GM12878 (cell line): ENCODE measurements at regions not wholly inside any gene's neighbourhood (a gene's known extent, or its start where the extent isn't known, plus 50 kb on each side); places are given as distances from the start of the nearest gene placed in this dataset.

ENCODE experiments used
- ATAC-seq: fragments of 200-7000 bp; cut with Tn5 transposase; 3 replicates; pipeline ENCODE4 v1.9.1; 2020; ENCODE audit warnings: mild to moderate bottlenecking, moderate library complexity
- BruUV-seq: library from RNA; stranded (reverse); fragments of 400-500 nt; replicated peaks from 2 replicates; lab custom pipeline; 2021; lab: Mats Ljungman, UMichigan
- CTCF ChIA-PET: fragments of 300-600 bp; sonication (Branson Sonifier 250); formaldehyde crosslinking; extraction: SDS; loops from one replicate; lab custom pipeline; 2021; ENCODE audit warnings: inconsistent platforms; lab: Yijun Ruan, JAX
- POLR2A ChIA-PET: fragments of 350-600 bp; formaldehyde crosslinking; extraction: SDS; loops from one replicate; lab custom pipeline; 2021; ENCODE audit warnings: inconsistent platforms; lab: Charles Lee
- RAD21 ChIA-PET: fragments of 300-600 bp; sonication (Branson Sonifier 250); formaldehyde crosslinking; loops from one replicate; lab custom pipeline; 2023; ENCODE audit warnings: antibody characterized with exemption; ENCODE audit not compliant: unreplicated experiment; lab: Charles Lee
- SMC1A ChIA-PET: fragments of 300-600 bp; sonication (Branson Sonifier 250); formaldehyde crosslinking; loops from one replicate; lab custom pipeline; 2023; ENCODE audit not compliant: unreplicated experiment, uncharacterized antibody; lab: Charles Lee
- DNase-seq: peaks from one replicate; pipeline ENCODE4 v3.0.0-alpha.2; 2011; ENCODE audit warnings: low read depth, low spot score
- FAIRE-seq: peaks from 3 replicates; lab custom pipeline; 2011; peaks lifted over from hg19 to GRCh38; lab: Jason Lieb, UNC
- H2AFZ ChIP-seq: 2 replicates; pipeline ENCODE4 v1.6.0; 2011; ENCODE audit warnings: low read depth, low read length, control low read depth; ENCODE audit not compliant: control insufficient read depth
- H3K27ac ChIP-seq: 2 replicates; pipeline ENCODE4 v1.5.1; 2011; ENCODE audit warnings: control low read depth; ENCODE audit not compliant: control insufficient read depth, insufficient read depth
- H3K27me3 ChIP-seq, 2 experiments: replicated peaks in 1 of 2; 2 replicates each; pipeline versions ENCODE4 v1.6.0 to v1.6.1; 2011; ENCODE audit warnings: low read length in 1 of 2; ENCODE audit not compliant: control insufficient read depth in 2 of 2, insufficient read depth in 2 of 2
- H3K36me3 ChIP-seq, 2 experiments: 2 replicates each; pipeline ENCODE4 v1.5.1; 2011; ENCODE audit warnings: low read length in 1 of 2; ENCODE audit not compliant: control insufficient read depth in 2 of 2, insufficient read depth in 2 of 2
- H3K4me1 ChIP-seq: 2 replicates; pipeline ENCODE4 v1.6.1; 2011; ENCODE audit warnings: mild to moderate bottlenecking, low read length, moderate library complexity, mixed read lengths; ENCODE audit not compliant: control insufficient read depth, insufficient read depth
- H3K4me2 ChIP-seq: 2 replicates; pipeline ENCODE4 v1.6.0; 2011; ENCODE audit warnings: control low read depth; ENCODE audit not compliant: control insufficient read depth, insufficient read depth
- H3K4me3 ChIP-seq: fragments of 200-600 bp; sonication (generic); 2 replicates; pipeline ENCODE4 v1.5.1; 2016
- H3K79me2 ChIP-seq: 2 replicates; pipeline ENCODE4 v1.6.0; 2011; ENCODE audit warnings: low read length; ENCODE audit not compliant: control insufficient read depth, insufficient read depth
- H3K9ac ChIP-seq: 2 replicates; pipeline ENCODE4 v1.8.0; 2011; ENCODE audit warnings: low read length, control low read depth, mixed read lengths; ENCODE audit not compliant: control insufficient read depth, insufficient read depth
- H3K9me3 ChIP-seq: replicated peaks from 3 replicates; pipeline ENCODE4 v1.5.1; 2011; ENCODE audit warnings: mild to moderate bottlenecking, low read length; ENCODE audit not compliant: control insufficient read depth, insufficient read depth
- H4K20me1 ChIP-seq: 2 replicates; pipeline ENCODE4 v1.6.0; 2011; ENCODE audit not compliant: control insufficient read depth, insufficient read depth
- BCL11A ChIP-seq: IDR thresholded peaks from 2 replicates; pipeline ENCODE4 v1.6.1; 2011; ENCODE audit warnings: low read depth, low read length
- BRCA1 ChIP-seq: IDR thresholded peaks from 2 replicates; pipeline ENCODE4 v1.6.1; 2011; ENCODE audit warnings: low read depth, low read length, improper control_type of control experiment
- CBFB ChIP-seq: IDR thresholded peaks from 2 replicates; pipeline ENCODE4 v1.6.1; 2016; ENCODE audit warnings: antibody characterized with exemption, low read depth
- EED ChIP-seq: sonication (generic); IDR thresholded peaks from 2 replicates; pipeline ENCODE4 v1.6.1; 2016; ENCODE audit warnings: antibody characterized with exemption, low read depth
- EGR1 ChIP-seq, 2 experiments: IDR thresholded peaks; 1 replicate in 1 of 2; 2 replicates in 1 of 2; pipeline ENCODE4 v1.6.1; 2011 to 2012; ENCODE audit warnings: low read depth in 2 of 2, low read length in 2 of 2, borderline replicate concordance in 1 of 2, mild to moderate bottlenecking in 1 of 2, moderate library complexity in 1 of 2
- HDAC2 ChIP-seq: fragments of 200-600 bp; sonication (generic); IDR thresholded peaks from 2 replicates; pipeline ENCODE4 v1.6.1; 2017
- KAT2A ChIP-seq: conservative IDR thresholded peaks from 2 replicates; pipeline ENCODE4 v1.6.1; 2011; ENCODE audit warnings: low read depth, low read length; ENCODE audit not compliant: control insufficient read depth
- NFYB ChIP-seq: IDR thresholded peaks from 2 replicates; pipeline ENCODE4 v1.6.1; 2011; ENCODE audit warnings: low read depth, mild to moderate bottlenecking, low read length, improper control_type of control experiment, moderate library complexity; ENCODE audit not compliant: insufficient read depth
- NR2C2 ChIP-seq: IDR thresholded peaks from 2 replicates; pipeline ENCODE4 v1.6.1; 2011; ENCODE audit warnings: borderline replicate concordance, low read depth; ENCODE audit not compliant: control insufficient read depth, insufficient read length
- POLR2AphosphoS2 ChIP-seq: IDR thresholded peaks from 2 replicates; pipeline ENCODE4 v1.6.1; 2011; ENCODE audit warnings: low read depth, mild to moderate bottlenecking, low read length, improper control_type of control experiment, moderate library complexity
- SUZ12 ChIP-seq: fragments of 200-600 bp; sonication (generic); IDR thresholded peaks from one replicate; pipeline ENCODE4 v1.6.1; 2018; ENCODE audit warnings: antibody characterized with exemption, mild to moderate bottlenecking; ENCODE audit not compliant: unreplicated experiment
- ZSCAN29 ChIP-seq: fragments of 450-650 bp; IDR thresholded peaks from 2 replicates; pipeline ENCODE4 v1.6.1; 2017; ENCODE audit warnings: mild to moderate bottlenecking, moderate library complexity
- WGBS: methylation state at CpG from one replicate; pipeline ENCODE4 v1.1.6; 2016; ENCODE audit warnings: low lambda C conversion rate; ENCODE audit not compliant: insufficient replicate concordance, insufficient coverage; ENCODE audit errors: missing lambda C conversion rate; 5-methylcytosine and 5-hydroxymethylcytosine counted together
- in situ Hi-C: fragments of 300-500 bp; cut with MboI; formaldehyde crosslinking; loops from 9 replicates; pipeline ENCODE4 v1.14.3; 2018; ENCODE audit warnings: mixed read lengths
- intact Hi-C: fragments of 100-400 bp; cut with micrococcal nuclease; formaldehyde crosslinking; loops from one replicate; pipeline ENCODE4 v1.14.2; 2022; ENCODE audit not compliant: unreplicated experiment
- TF ChIP-seq, protein P1 (sequence below): fragments of 450-650 bp; formaldehyde crosslinking; IDR thresholded peaks from 2 replicates; pipeline ENCODE4 v1.4.0; 2022; ENCODE audit warnings: mild to moderate bottlenecking, moderate library complexity
- TF ChIP-seq, protein P2 (sequence below): IDR thresholded peaks from 2 replicates; pipeline ENCODE4 v1.6.1; 2011; ENCODE audit warnings: borderline replicate concordance, low read depth, mild to moderate bottlenecking, moderate library complexity, low read length; ENCODE audit not compliant: insufficient read depth, poor library complexity, severe bottlenecking
- TF ChIP-seq, protein P3 (sequence below): fragments of 450-650 bp; IDR thresholded peaks from 2 replicates; pipeline ENCODE4 v1.6.1; 2017; ENCODE audit warnings: mild to moderate bottlenecking

DNA sequence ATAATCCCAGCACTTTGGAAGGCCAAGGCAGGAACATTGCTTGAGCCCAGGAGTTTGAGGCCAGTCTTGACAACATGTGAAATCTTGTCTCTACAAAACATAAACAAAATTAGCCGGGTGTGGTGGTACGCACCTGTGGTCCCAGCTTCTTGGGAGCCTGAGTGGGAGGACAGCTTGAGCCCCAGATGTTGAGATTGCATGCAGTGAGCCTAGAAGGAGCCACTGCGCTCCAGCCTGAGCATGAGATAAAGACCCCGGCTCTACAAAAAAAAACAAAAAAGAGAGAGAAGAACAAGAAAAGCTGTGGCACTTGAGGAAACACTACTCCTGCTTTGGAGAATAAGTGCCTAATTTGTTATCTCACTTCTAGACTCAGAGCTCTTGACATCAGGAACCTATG, 146.6 kb downstream of the GLUL start:
- no TSS peak for BruUV-seq
- in situ Hi-C loops: no loop called here
- ChIA-PET SMC1A (interaction anchor here (1.0 kb wide), 1 partner anchor 40 kb away, joined by 3 read pairs; no protein-coding TSS in a partner anchor), RAD21 (no interaction called here)
- Histone ChIP-seq H3K4me2 (no peak overlapping the region), H3K79me2 (no peaks in the 10 kb centered on the region), H2AFZ (no peak overlapping the region), H3K27me3 (peaks cover 0 to 2% of the 10 kb centered on the region in 2 experiments; a peak in 2 of 4 replicates), H4K20me1 (no peaks in the 10 kb centered on the region), H3K36me3 (no peaks in the 10 kb centered on the region), H3K4me3 (no peak overlapping the region), H3K9ac (no peak overlapping the region)
- ATAC-seq: no peak
- DNase-seq: no peak
- intact Hi-C loops: no loop called here
- TF ChIP-seq NR2C2 (no peak), BCL11A (no peak), EED (no peak), HDAC2 (no peak), SUZ12 (no peak), EGR1 (IDR thresholded peaks at IDR 0.05; ENCODE audit: borderline replicate concordance in 1 of 2, low read depth in 2 of 2, low read length in 2 of 2) (no peak), ZSCAN29 (no peak), BRCA1 (no peak), KAT2A (no peak), CBFB (no peak), NFYB (no peak), POLR2AphosphoS2 (no peak)
- TF ChIP-seq, protein P1, sequence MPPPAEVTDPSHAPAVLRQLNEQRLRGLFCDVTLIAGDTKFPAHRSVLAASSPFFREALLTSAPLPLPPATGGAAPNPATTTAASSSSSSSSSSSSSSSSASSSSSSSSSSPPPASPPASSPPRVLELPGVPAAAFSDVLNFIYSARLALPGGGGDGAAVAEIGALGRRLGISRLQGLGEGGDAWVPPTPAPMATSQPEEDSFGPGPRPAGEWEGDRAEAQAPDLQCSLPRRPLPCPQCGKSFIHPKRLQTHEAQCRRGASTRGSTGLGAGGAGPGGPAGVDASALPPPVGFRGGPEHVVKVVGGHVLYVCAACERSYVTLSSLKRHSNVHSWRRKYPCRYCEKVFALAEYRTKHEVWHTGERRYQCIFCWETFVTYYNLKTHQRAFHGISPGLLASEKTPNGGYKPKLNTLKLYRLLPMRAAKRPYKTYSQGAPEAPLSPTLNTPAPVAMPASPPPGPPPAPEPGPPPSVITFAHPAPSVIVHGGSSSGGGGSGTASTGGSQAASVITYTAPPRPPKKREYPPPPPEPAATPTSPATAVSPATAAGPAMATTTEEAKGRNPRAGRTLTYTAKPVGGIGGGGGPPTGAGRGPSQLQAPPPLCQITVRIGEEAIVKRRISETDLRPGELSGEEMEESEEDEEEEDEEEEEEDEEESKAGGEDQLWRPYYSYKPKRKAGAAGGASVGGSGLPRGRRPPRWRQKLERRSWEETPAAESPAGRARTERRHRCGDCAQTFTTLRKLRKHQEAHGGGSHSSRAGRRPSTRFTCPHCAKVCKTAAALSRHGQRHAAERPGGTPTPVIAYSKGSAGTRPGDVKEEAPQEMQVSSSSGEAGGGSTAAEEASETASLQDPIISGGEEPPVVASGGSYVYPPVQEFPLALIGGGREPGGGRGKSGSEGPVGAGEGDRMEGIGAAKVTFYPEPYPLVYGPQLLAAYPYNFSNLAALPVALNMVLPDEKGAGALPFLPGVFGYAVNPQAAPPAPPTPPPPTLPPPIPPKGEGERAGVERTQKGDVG (CRISPR knock-in tag): no peak
- TF ChIP-seq, protein P2, sequence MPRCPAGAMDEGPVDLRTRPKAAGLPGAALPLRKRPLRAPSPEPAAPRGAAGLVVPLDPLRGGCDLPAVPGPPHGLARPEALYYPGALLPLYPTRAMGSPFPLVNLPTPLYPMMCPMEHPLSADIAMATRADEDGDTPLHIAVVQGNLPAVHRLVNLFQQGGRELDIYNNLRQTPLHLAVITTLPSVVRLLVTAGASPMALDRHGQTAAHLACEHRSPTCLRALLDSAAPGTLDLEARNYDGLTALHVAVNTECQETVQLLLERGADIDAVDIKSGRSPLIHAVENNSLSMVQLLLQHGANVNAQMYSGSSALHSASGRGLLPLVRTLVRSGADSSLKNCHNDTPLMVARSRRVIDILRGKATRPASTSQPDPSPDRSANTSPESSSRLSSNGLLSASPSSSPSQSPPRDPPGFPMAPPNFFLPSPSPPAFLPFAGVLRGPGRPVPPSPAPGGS: no peak
- TF ChIP-seq, protein P3, sequence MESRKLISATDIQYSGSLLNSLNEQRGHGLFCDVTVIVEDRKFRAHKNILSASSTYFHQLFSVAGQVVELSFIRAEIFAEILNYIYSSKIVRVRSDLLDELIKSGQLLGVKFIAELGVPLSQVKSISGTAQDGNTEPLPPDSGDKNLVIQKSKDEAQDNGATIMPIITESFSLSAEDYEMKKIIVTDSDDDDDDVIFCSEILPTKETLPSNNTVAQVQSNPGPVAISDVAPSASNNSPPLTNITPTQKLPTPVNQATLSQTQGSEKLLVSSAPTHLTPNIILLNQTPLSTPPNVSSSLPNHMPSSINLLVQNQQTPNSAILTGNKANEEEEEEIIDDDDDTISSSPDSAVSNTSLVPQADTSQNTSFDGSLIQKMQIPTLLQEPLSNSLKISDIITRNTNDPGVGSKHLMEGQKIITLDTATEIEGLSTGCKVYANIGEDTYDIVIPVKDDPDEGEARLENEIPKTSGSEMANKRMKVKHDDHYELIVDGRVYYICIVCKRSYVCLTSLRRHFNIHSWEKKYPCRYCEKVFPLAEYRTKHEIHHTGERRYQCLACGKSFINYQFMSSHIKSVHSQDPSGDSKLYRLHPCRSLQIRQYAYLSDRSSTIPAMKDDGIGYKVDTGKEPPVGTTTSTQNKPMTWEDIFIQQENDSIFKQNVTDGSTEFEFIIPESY: no peak
- TF ChIP-seq, all 136 proteins: peak for 0
- Histone ChIP-seq H3K9me3 (no peaks in the 10 kb centered on the region), H3K4me1 (no peaks in the 10 kb centered on the region; the same call in none of the 2 replicates), H3K27ac (no peak overlapping the region)
- no peak for FAIRE-seq
- CTCF ChIA-PET: interaction anchor here (0.7 to 1.3 kb wide), 2 partner anchors 23 to 164 kb away, joined by 3 to 4 read pairs; no protein-coding TSS in a partner anchor
- POLR2A ChIA-PET: no interaction called here
- 88% methylated on average over 4 of the region's 4 CpGs for WGBS
